Activated CD4-positive, alpha-beta T cell treated with anti-CD3 and anti-CD28 coated beads, Interleukin-2, amount 10 ng/mL, durations not matched to agents 7 days and 5 days (primary cell): ENCODE measurements at regions not wholly inside any gene's neighbourhood (a gene's known extent, or its start where the extent isn't known, plus 50 kb on each side); places are given as distances from the start of the nearest gene placed in this dataset.

Experiments
- CTCF ChIA-PET: fragments of 350-600 bp; sonication (Branson Sonifier 250); formaldehyde crosslinking; loops from one replicate; lab custom pipeline; 2021; ENCODE audit warnings: antibody characterized with exemption; lab: Charles Lee
- POLR2A ChIA-PET: fragments of 350-600 bp; sonication (Branson Sonifier 250); formaldehyde crosslinking; loops from one replicate; lab custom pipeline; 2021; ENCODE audit warnings: antibody characterized with exemption; lab: Charles Lee
- DNase-seq: peaks from one replicate; pipeline ENCODE4 v3.0.0-alpha.2; 2020
- H3K27ac Mint-ChIP-seq: one replicate; pipeline ENCODE4 v1.8.0; 2021; ENCODE audit warnings: mild to moderate bottlenecking, moderate library complexity, mixed read lengths
- H3K27me3 Mint-ChIP-seq: one replicate; pipeline ENCODE4 v1.8.0; 2021; ENCODE audit warnings: mixed read lengths
- H3K36me3 Mint-ChIP-seq: one replicate; pipeline ENCODE4 v1.8.0; 2021; ENCODE audit warnings: low read depth, mixed read lengths
- H3K4me1 Mint-ChIP-seq: one replicate; pipeline ENCODE4 v1.8.0; 2021; ENCODE audit warnings: mixed read lengths
- H3K4me3 Mint-ChIP-seq: one replicate; pipeline ENCODE4 v1.8.0; 2021; ENCODE audit warnings: mild to moderate bottlenecking, moderate library complexity, mixed read lengths
- H3K9me3 Mint-ChIP-seq: one replicate; pipeline ENCODE4 v1.8.0; 2021; ENCODE audit warnings: mixed read lengths

DNA sequence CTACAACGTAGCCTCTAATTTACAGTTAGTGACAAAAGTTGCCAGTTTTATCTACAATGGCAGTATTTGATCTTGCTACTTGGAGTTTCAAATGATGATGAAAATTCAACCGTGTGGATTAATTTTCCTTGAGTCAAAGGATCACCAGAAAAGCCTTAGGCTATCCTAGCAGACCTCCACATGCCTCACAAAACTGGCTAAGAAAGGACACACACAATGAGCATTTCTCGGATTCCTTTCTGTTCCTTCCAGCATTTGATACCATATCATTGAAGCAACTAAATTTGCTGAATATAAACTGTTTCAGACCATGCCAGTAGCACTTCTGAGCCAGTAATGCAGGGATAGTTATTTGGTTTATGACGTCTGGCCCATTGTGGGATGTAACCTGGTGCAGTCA, 587.4 kb upstream of the MDFIC2 start:
- DNase-seq: no peak
- Mint-ChIP-seq H3K27ac (no peak overlapping the region), H3K4me3 (no peak overlapping the region), H3K36me3 (no peaks in the 10 kb centered on the region), H3K27me3 (peaks cover 5% of the 10 kb centered on the region), H3K9me3 (peaks cover 2% of the 10 kb centered on the region), H3K4me1 (no peaks in the 10 kb centered on the region)
- POLR2A ChIA-PET: no interaction called here
- CTCF ChIA-PET: no interaction called here

GRCh38 chr3:70890020-70890394, 577.6 kb upstream of the MDFIC2 start:
- ChIA-PET CTCF (no interaction called here), POLR2A (no interaction called here)
- no peaks in the 10 kb centered on the region for H3K9me3 Mint-ChIP-seq
- no peak overlapping the region for H3K4me3 Mint-ChIP-seq
- no peaks in the 10 kb centered on the region for H3K4me1 Mint-ChIP-seq
- no peaks in the 10 kb centered on the region for H3K27me3 Mint-ChIP-seq
- H3K36me3 Mint-ChIP-seq: no peaks in the 10 kb centered on the region
- H3K27ac Mint-ChIP-seq: no peak overlapping the region
- DNase-seq: no peak

GRCh38 chr3:70889162-70890019, 577.0 kb upstream of the MDFIC2 start:
- H3K9me3 Mint-ChIP-seq: no peaks in the 10 kb centered on the region
- ChIA-PET CTCF (no interaction called here), POLR2A (no interaction called here)
- no peaks in the 10 kb centered on the region for H3K36me3 Mint-ChIP-seq
- DNase-seq: no peak
- no peaks in the 10 kb centered on the region for H3K4me1 Mint-ChIP-seq
- no peak overlapping the region for H3K27ac Mint-ChIP-seq
- no peaks in the 10 kb centered on the region for H3K27me3 Mint-ChIP-seq
- no peak overlapping the region for H3K4me3 Mint-ChIP-seq

- ChIA-PET POLR2A (no interaction called here), CTCF (interaction anchor here (0.6 kb wide), 1 partner anchor 35 kb away, joined by 3 read pairs; no protein-coding TSS in a partner anchor)
- Mint-ChIP-seq H3K4me3 (no peak overlapping the region), H3K4me1 (no peaks in the 10 kb centered on the region), H3K36me3 (no peaks in the 10 kb centered on the region), H3K9me3 (peaks cover under 1% of the 10 kb centered on the region), H3K27me3 (no peaks in the 10 kb centered on the region), H3K27ac (no peak overlapping the region)
- no peak for DNase-seq
These were observed 573.2 kb upstream of the MDFIC2 start for GRCh38 chr3:70885636-70886035.

- ChIA-PET POLR2A (no interaction called here), CTCF (interaction anchor here (0.7 kb wide), 1 partner anchor 11 kb away, joined by 3 read pairs; no protein-coding TSS in a partner anchor)
- Mint-ChIP-seq H3K4me3 (no peak overlapping the region), H3K4me1 (no peaks in the 10 kb centered on the region), H3K27ac (no peak overlapping the region), H3K9me3 (peaks cover 19% of the 10 kb centered on the region), H3K36me3 (no peaks in the 10 kb centered on the region), H3K27me3 (no peaks in the 10 kb centered on the region)
- no peak for DNase-seq
These were observed 569.7 kb upstream of the MDFIC2 start for GRCh38 chr3:70882104-70882503.

DNA sequence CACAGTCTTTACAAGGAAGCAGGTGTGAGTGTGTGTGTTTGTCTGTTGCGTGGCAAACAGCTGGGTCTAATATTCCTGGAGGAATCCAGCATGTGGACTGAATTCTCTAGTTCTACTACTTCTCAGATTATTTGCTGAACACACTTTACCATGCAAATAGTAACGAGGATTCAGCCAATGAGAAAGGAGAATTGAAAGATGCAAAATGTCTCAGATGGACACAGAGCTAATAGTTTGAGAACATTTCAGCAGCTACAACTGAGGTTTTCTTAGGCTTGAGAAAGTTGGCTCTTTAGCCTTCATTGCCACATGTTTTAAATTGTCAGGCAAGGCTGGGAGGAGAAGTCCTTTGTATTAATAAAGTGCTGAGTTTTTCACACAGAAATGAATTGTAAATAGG, 568.0 kb upstream of the MDFIC2 start:
- Mint-ChIP-seq H3K9me3 (peaks cover 19% of the 10 kb centered on the region), H3K4me3 (no peak overlapping the region), H3K27me3 (no peaks in the 10 kb centered on the region), H3K4me1 (no peaks in the 10 kb centered on the region), H3K27ac (no peak overlapping the region), H3K36me3 (no peaks in the 10 kb centered on the region)
- DNase-seq: no peak
- ChIA-PET CTCF (interaction anchor here (1.6 kb wide), 1 partner anchor 13 kb away, joined by 4 read pairs; no protein-coding TSS in a partner anchor), POLR2A (no interaction called here)

DNA sequence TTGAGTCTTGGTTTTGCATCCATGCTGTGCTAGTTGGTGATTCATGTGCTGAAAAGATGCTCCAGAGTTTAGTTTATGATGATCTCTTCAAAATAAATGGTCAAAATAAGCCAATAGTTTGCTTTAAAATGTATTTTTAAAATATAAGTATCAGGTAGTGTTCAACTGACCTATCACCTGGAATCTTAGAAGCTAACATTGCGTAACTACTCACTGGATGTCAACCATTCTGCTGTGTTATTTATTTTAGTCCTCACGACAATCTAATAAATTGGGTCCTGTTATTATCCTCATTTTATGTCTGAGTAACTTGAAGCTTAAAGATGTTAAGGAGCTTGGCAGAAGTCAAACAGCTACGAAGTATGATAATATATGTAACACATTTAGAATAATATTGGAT, 563.7 kb upstream of the MDFIC2 start:
- Mint-ChIP-seq H3K27ac (no peak overlapping the region), H3K9me3 (peaks cover 21% of the 10 kb centered on the region), H3K36me3 (no peaks in the 10 kb centered on the region), H3K4me3 (no peak overlapping the region), H3K27me3 (peaks cover 3% of the 10 kb centered on the region), H3K4me1 (no peaks in the 10 kb centered on the region)
- ChIA-PET POLR2A (no interaction called here), CTCF (interaction anchor here (1.0 to 1.1 kb wide), 2 partner anchors 9 to 457 kb away, joined by 3 read pairs; no protein-coding TSS in a partner anchor)
- no peak for DNase-seq

GRCh38 chr3:70874196-70874595, 561.8 kb upstream of the MDFIC2 start:
- H3K9me3 Mint-ChIP-seq: peaks cover 18% of the 10 kb centered on the region
- ChIA-PET POLR2A (no interaction called here), CTCF (no interaction called here)
- H3K36me3 Mint-ChIP-seq: no peaks in the 10 kb centered on the region
- no peaks in the 10 kb centered on the region for H3K4me1 Mint-ChIP-seq
- DNase-seq: no peak
- no peak overlapping the region for H3K4me3 Mint-ChIP-seq
- H3K27ac Mint-ChIP-seq: no peak overlapping the region
- peaks cover 3% of the 10 kb centered on the region for H3K27me3 Mint-ChIP-seq

GRCh38 chr3:70873686-70874085, 561.2 kb upstream of the MDFIC2 start:
- ChIA-PET CTCF (no interaction called here), POLR2A (no interaction called here)
- H3K4me3 Mint-ChIP-seq: no peak overlapping the region
- H3K4me1 Mint-ChIP-seq: no peaks in the 10 kb centered on the region
- no peak for DNase-seq
- peaks cover 15% of the 10 kb centered on the region for H3K9me3 Mint-ChIP-seq
- peaks cover 3% of the 10 kb centered on the region for H3K27me3 Mint-ChIP-seq
- no peaks in the 10 kb centered on the region for H3K36me3 Mint-ChIP-seq
- H3K27ac Mint-ChIP-seq: no peak overlapping the region

- H3K4me3 Mint-ChIP-seq: no peak overlapping the region
- ChIA-PET POLR2A (no interaction called here), CTCF (interaction anchor here (1.5 kb wide), 1 partner anchor 10 kb away, joined by 3 read pairs; no protein-coding TSS in a partner anchor)
- H3K4me1 Mint-ChIP-seq: no peaks in the 10 kb centered on the region
- peaks cover 3% of the 10 kb centered on the region for H3K27me3 Mint-ChIP-seq
- H3K27ac Mint-ChIP-seq: no peak overlapping the region
- DNase-seq: no peak
- H3K36me3 Mint-ChIP-seq: no peaks in the 10 kb centered on the region
- H3K9me3 Mint-ChIP-seq: peaks cover 8% of the 10 kb centered on the region
These were observed 559.6 kb upstream of the MDFIC2 start for GRCh38 chr3:70871909-70872656.

- Mint-ChIP-seq H3K27me3 (peaks cover 5% of the 10 kb centered on the region), H3K4me3 (no peak overlapping the region), H3K4me1 (no peaks in the 10 kb centered on the region), H3K36me3 (no peaks in the 10 kb centered on the region), H3K27ac (no peak overlapping the region), H3K9me3 (peaks cover 9% of the 10 kb centered on the region)
- ChIA-PET POLR2A (no interaction called here), CTCF (interaction anchor here (1.5 kb wide), 1 partner anchor 12 kb away, joined by 3 read pairs; no protein-coding TSS in a partner anchor)
- DNase-seq: no peak
These were observed 558.1 kb upstream of the MDFIC2 start for GRCh38 chr3:70870576-70870975.

DNA sequence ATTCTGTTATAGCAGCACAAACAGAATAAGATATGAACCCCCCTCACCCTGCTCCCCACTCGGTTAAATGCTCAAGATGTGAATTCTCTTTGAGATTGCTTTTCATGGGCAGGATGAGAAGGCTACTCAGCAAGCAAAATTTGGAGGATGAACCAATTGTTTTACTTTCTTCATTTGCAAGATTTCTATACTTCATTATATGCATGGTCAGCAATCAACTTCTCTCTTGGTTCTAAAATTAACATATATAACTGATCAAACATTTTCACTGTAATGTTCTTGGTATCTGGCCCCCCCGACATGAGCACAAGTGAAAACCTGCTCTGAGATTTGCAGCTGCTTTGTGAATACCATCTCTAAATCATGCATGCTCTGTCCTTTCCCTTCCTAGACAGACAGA, 556.1 kb upstream of the MDFIC2 start:
- ChIA-PET CTCF (no interaction called here), POLR2A (no interaction called here)
- DNase-seq: no peak
- Mint-ChIP-seq H3K27me3 (peaks cover 5% of the 10 kb centered on the region), H3K4me3 (no peak overlapping the region), H3K9me3 (peaks cover 9% of the 10 kb centered on the region), H3K27ac (no peak overlapping the region), H3K36me3 (no peaks in the 10 kb centered on the region), H3K4me1 (no peaks in the 10 kb centered on the region)

DNA sequence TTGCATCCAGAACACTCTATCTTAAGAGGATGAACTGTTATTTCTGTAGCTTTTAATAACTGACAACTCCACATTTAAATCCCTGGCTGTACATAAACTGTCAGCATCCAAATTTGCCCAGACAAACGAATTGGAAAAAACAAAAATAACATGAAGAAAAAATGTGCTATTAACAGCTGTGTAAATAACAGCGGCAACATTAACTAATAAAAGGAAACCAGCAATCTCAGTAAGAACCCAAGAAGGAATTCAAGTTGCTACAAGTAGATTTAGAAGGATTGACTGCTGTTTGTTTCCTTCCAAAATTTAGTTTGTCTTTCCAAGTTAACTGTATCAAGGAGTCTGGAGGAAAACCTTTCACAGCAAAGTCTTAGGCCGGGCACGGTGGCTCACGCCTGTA, 550.6 kb upstream of the MDFIC2 start:
- H3K4me1 Mint-ChIP-seq: no peaks in the 10 kb centered on the region
- no peaks in the 10 kb centered on the region for H3K36me3 Mint-ChIP-seq
- peaks cover 10% of the 10 kb centered on the region for H3K27me3 Mint-ChIP-seq

More for the DNA sequence above, 550.6 kb upstream of the MDFIC2 start:
- Mint-ChIP-seq H3K4me3 (no peak overlapping the region), H3K27ac (no peak overlapping the region), H3K9me3 (peaks cover 4% of the 10 kb centered on the region)
- POLR2A ChIA-PET: no interaction called here
- no peak for DNase-seq
- CTCF ChIA-PET: no interaction called here
